HL-60 (cell line): ENCODE measurements at regions not wholly inside any gene's neighbourhood (a gene's known extent, or its start where the extent isn't known, plus 50 kb on each side); places are given as distances from the start of the nearest gene placed in this dataset.

Experiments used
- DNase-seq, 2 experiments: peaks; one replicate each; pipeline ENCODE4 v3.0.0-alpha.2; 2010 to 2020; ENCODE audit warnings: low read depth in 1 of 2, low spot score in 1 of 2
- H3K27ac ChIP-seq: fragments of 250-450 bp; sonication (Bioruptor Pico); replicated peaks from 2 replicates; pipeline ENCODE4 v1.5.1; 2020; ENCODE audit warnings: mild to moderate bottlenecking, moderate library complexity
- H3K27me3 ChIP-seq: fragments of 250-450 bp; sonication (Bioruptor Pico); 2 replicates; pipeline ENCODE4 v1.5.1; 2021; ENCODE audit warnings: mild to moderate bottlenecking, moderate library complexity; ENCODE audit not compliant: insufficient read depth, poor library complexity, severe bottlenecking
- H3K4me3 ChIP-seq: replicated peaks from 2 replicates; pipeline ENCODE4 v1.5.1; 2011; ENCODE audit warnings: mild to moderate bottlenecking, control low read depth, low read length; ENCODE audit not compliant: insufficient read depth
- CTCF ChIP-seq: IDR thresholded peaks from one replicate; pipeline ENCODE4 v1.5.1; 2011; ENCODE audit warnings: low read length, control low read depth, inconsistent platforms; ENCODE audit not compliant: insufficient read depth
- GABPA ChIP-seq: IDR thresholded peaks from 2 replicates; pipeline ENCODE4 v1.6.1; 2012; ENCODE audit warnings: low read depth
- POLR2AphosphoS5 ChIP-seq: IDR thresholded peaks from 2 replicates; pipeline ENCODE4 v1.6.1; 2012; ENCODE audit warnings: low read depth
- REST ChIP-seq: IDR thresholded peaks from 2 replicates; pipeline ENCODE4 v1.6.1; 2012; ENCODE audit warnings: low read depth; ENCODE audit not compliant: insufficient replicate concordance
- SPI1 ChIP-seq: IDR thresholded peaks from 2 replicates; pipeline ENCODE4 v1.6.1; 2012; ENCODE audit warnings: low read depth, mild to moderate bottlenecking, borderline replicate concordance

GRCh38 chr10:42928064-42928463 lies 145.5 kb downstream of the BMS1 start:
- Histone ChIP-seq H3K4me3 (no peak overlapping the region), H3K27me3 (no peaks in the 10 kb centered on the region), H3K27ac (no peak overlapping the region)
- TF ChIP-seq CTCF (no peak), GABPA (no peak), REST (no peak), SPI1 (no peak), POLR2AphosphoS5 (no peak)
- DNase-seq: no peak

DNA sequence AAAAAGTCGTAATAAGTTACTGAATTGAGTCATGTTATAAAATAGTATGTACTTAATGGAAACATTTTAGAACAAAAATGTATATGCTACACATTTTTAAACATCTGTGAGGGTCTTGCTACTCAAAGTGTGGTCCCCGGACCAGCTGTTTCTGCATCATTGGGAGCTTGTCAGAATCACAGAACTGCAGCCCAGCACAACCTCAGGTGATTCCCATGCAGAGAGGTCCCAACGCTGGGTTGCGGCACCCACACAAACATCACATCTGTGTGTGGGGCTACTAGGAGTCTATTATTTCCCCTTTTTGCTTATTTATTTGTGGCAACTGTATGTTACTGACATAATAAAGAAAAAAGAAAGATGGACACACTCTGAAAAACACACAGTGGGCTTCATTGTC lies 146.6 kb downstream of the BMS1 start:
- Histone ChIP-seq H3K4me3 (no peak overlapping the region), H3K27me3 (no peaks in the 10 kb centered on the region), H3K27ac (no peak overlapping the region)
- DNase-seq: no peak
- no peak for TF ChIP-seq POLR2AphosphoS5
- TF ChIP-seq GABPA: no peak
- no peak for TF ChIP-seq SPI1
- no peak for TF ChIP-seq CTCF
- no peak for TF ChIP-seq REST

DNA sequence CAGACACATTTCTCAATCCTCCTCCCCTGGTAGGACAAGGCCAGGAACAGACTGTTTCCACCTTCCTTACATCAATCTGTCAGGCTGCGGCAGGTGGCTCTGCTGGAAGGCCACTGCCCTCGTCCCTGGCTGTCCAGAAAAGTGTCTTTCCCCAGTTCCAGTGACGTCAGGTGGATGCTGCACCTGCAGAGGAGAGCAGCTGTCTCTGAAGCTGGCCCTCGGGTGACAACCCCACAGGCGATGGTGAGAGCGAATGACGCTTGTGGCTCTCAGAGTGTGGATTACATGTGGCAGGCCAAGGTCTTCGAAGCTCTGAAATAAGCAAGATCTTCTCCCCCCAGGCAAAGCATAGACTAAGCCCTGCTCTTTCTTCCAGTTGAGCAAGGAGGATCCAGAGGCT lies 146.9 kb upstream of the RET start:
- H3K27ac ChIP-seq: no peak overlapping the region
- DNase-seq: no peak
- H3K4me3 ChIP-seq: no peak overlapping the region
- TF ChIP-seq POLR2AphosphoS5: no peak
- TF ChIP-seq SPI1: no peak
- no peak for TF ChIP-seq CTCF
- no peak for TF ChIP-seq REST
- no peak for TF ChIP-seq GABPA
- no peaks in the 10 kb centered on the region for H3K27me3 ChIP-seq
